HG03342 (cell line): ENCODE measurements at regions not wholly inside any gene's neighbourhood (a gene's known extent, or its start where the extent isn't known, plus 50 kb on each side); places are given as distances from the start of the nearest gene placed in this dataset.

Source experiments
- ATAC-seq: cut with Tn5 transposase; IDR thresholded peaks from one replicate; pipeline ENCODE4 v1.9.1; 2021; ENCODE audit warnings: mild to moderate bottlenecking, moderate library complexity; ENCODE audit not compliant: unreplicated experiment

- ATAC-seq = no peak
Observed at GRCh38 chr12:75908961-75909605, 122.5 kb downstream of the PHLDA1 start.

DNA sequence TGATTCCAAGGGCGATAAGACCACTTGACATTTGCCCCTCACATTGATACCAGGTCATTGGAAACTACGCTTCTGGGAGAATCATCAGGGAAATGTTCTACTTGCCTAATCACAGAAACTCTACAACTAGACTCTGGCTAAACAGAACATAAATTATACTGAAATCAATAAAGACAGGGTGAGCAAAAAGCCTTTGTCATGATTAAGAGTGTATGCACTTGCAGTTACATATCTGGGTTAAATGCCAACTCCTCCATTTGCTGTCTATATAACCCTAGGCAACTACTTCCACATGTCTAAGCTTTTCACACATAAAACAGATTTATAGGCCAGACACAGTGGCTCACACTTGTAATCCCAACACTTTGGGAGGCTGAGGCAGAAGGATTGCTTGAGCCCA, 125.7 kb downstream of the PHLDA1 start:
- no peak for ATAC-seq

DNA sequence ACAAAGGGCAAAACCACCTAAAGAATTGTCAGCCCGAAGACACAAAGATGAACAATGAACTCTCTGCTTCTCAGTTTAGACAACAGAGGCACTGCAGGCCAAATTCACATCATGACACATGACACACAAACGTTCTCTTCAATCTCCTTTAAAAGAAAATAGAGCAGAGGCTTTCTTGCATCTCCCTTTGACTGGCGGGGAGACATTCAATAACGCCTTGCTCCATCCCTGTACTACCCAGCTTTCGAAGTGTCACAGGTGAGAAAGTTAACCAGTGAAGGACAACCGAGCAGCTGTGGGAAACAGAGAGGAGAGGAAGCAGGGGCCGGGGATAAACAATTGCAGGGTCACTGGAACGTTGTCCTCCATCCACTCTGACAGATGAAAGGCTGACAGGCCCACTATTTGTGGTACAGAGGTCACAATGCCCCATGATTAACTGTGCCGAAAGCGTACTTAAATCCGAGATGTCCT, 130.8 kb downstream of the PHLDA1 start:
- ATAC-seq = no peak

DNA sequence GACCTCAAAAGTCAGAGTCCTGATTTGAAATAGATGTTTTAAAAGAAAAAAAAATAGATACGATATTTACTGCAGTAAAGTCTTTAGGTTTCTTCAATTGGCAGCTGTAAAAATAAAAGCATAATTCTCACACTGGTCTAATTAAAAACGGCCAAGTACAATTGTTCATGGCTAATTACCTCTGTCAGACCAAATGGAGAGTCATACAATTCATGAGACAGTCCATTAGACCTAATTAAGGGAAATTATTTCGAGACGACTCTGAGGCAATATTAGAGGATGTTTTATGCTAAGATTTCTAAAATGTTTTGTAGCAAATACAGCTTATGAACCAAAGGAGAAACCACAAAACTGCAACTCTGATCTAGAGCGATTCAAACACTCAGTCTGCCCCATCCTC, 131.3 kb downstream of the PHLDA1 start:
- no peak for ATAC-seq

DNA sequence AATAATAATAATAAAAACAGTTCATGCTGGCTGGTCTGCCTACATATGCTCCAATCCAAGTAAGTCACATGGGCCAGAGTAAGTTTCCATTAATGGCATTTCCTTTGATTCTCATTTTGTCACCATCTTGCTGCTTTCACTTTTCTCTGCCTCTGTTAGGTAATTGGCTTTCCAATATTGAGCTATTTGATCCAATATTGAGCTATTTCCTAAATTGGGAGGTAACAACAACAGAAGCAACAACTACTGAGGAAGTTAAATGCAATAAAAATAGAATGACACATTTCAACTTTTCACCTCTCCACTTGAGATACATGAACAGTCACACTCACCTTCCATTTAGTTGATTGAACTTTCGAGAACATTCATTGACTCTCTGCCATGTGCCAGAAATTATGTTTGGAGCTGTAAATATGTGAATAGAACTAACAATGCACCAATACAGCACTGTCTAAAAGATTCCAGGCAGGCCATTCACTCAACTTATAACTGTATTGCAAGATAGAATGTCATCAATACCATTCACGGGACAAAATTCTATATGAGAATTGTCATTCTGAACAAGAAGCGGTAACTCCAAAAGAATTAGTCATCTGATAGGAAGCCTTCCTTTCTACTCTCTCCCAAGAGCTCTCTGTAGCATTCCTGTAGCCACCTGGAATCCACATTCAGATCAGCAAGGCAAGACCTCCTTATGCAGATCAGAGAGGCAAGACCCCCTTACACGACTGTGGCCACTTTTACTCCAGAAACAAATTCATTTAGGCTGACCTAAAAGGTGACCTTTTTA, 136.4 kb downstream of the PHLDA1 start:
- ATAC-seq = no peak

DNA sequence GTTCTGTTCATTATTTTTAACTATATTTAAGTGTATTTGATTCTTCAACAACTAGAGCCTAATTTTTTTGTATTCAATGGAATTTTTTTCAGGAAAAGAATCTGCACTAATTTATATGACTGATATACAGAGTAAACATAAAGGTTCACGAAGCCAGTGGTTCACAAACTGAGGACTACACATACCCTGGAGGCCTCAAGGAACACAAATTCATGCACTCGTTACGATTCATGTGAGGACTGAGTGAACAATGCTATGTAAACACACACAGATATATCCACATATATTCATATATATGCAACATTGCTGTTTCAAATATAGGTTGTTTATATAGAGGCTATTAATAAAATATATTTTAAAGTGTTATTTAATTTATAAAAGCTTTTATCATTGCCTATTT, 137.8 kb downstream of the PHLDA1 start:
- no peak for ATAC-seq

DNA sequence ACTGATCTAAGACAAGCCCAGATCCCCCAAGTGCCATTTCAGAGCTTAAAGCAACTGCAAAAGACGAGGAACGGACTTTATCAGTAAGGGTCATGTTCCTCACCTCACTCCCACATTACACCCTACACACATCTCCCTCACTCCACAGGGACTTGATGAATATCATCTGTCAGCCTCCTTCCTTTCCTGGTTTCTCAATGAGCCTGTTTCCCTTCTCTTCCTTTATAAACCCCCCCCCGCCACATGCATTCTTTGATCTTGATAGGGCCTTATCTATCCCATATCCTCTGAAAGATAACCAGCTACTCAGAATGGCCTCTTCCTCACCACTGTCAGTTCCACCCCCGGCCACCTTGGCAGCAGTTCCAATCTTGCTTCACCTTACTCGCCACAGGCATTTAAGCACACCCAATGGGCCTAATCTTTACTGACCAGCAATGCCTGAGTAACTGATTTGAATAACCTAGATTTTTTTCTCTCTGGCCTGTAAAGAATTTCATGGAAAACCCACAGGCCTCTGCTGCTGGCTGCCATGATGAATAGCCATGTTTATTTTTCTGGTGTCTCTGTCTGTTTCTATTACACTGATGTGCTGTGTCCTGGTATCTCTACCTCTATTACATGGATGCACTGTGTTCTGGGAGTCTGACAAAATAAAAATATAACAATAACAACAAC, 138.7 kb downstream of the PHLDA1 start:
- no peak for ATAC-seq

DNA sequence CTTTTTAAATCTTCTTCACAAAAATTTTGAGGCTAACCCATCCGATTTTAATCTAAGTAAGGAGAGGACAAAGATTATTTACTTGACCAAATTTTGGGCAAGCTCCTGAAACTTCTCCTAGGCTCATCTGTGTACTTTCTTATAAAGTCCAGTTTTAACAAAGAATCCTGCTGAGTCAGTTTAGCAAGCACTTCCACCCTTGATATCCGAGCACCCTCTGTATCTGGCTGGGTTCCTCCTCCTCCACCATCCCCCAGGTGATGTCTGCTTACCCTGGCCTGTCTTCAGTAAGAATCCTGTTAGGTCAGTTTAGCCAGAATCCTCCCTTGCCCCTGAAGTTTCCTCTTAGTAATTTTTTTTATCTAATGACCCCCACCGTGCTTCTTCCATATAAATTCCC, 140.5 kb downstream of the PHLDA1 start:
- no peak for ATAC-seq

GRCh38 chr12:75890660-75891059, 140.9 kb downstream of the PHLDA1 start:
- no peak for ATAC-seq

GRCh38 chr12:75890141-75890540, 141.4 kb downstream of the PHLDA1 start:
- no peak for ATAC-seq

GRCh38 chr12:75888874-75889613, 142.5 kb downstream of the PHLDA1 start:
- ATAC-seq = no peak

DNA sequence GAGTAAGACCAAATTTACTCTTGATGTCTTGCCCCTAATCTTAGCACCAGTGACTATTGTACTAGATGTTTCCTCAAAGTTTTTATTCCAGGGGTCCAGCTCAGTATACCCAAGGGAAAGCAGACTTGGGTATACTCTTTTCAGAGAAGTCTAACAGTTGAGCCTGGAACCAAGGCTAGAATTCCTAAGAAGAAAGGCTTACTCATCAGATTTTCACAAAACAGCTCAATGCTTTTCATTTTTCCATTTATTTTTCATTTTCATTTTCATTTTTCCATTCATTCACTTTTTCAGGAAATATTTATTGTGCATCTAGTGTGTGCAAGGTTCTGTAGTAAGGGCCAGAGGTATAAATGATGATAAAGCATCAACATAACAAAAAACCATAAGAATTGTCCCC, 143.2 kb downstream of the PHLDA1 start:
- no peak for ATAC-seq

DNA sequence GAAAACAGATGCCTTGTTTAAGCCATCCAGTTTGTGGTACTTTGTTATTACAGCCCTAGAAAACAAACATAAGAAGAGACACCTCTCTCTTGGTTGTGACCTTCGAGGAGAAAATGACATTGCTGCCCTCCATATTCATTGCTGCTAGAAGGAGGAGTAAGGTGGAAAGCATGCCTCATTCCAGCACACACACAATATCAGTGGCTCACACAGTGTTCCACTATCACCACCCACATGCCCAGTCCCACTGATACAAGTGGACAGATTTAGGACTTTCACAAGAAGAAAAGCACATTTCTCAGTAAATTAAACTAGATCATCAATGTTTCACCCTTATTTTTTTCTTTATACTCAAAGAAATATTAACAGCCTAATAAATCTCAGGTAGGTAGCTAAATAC, 143.6 kb downstream of the PHLDA1 start:
- ATAC-seq = no peak

DNA sequence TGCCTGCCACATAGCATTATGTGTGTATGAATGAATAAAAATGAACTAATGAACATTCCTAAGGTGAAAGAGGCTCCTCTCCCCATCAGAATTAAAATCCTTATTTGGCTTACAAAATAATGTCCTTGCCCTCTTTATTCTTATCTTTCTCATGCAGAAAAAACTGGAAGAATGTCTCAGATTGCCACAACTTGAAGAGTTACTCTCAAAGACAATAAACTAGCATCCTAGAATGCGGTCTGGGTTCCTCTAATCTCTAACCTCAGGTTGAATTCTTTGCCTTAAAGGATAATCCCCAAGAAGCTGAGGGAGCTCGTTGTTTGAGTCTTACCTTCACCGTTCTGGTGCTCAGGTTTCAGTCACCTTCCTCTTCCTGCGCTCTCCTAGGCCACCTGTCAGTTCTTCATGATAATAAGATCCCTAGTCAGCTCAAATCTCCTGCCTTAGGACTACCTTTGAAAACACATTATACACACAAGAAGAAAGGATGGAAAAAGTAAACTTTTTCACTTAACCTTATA, 147.1 kb downstream of the PHLDA1 start:
- ATAC-seq = no peak

- no peak for ATAC-seq
Observed at GRCh38 chr12:75883241-75883640, 148.3 kb downstream of the PHLDA1 start.

DNA sequence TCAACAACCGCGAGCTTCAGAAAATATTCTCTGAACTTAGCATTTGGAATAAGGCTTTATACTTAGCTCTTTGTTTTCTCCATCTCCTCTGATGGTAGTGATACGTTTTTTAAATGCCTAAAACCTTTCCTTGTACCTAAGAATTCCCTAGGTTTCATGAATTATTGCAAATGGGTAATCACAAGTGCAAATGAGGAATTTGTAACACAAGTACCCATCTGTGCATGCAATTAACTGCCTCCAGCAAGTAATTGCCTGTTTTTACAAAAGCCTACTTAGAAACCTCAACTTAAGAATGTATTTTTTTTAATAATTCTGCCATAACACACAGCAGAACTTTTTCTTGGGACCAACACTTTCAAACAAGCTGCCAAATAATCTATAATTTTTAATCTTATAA, 149.2 kb downstream of the PHLDA1 start:
- ATAC-seq = no peak

- no peak for ATAC-seq
Observed at GRCh38 chr12:75881920-75882319, 149.7 kb downstream of the PHLDA1 start.

DNA sequence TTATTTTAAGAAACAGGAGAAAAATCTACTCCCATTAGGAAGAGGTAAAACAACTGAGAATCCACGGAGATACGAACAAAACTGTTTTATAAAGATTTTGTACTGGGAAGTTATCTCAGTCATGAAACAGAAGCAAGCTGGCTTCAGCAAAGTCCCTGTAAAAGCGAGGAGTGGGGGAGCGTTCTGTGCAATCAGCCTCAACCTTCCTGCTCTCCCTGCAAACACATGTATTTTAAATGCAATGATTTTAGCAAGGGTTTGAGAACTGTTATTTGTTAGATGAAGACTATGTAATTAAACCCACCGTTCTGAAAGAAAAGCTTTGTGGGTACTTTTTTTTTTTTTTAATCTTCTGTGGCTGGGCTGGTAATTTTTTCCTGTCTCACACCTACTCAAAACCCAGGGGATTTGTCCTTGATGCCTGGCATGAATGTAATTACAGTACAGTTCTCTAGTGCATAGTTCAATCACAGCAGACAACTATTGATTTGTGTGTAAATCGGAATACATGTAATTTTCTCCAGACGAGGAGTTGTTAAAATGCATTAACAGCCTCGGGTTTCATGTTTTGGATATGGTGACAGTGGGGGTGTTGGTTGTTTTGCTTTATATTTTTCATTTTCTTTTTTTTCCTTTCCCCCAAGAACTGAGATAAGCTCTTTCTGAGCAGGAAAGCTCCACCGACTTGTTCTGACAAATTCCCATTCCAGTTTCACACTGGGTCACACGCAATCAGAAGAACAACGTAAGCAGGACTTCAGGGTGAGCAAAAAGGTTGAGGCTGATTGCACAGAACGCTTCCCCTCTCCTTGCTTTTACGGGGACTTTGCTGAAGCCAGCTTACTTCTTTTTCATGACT, 153.6 kb downstream of the PHLDA1 start:
- no peak for ATAC-seq

- ATAC-seq = no peak
Observed at GRCh38 chr12:75876832-75877762, 154.5 kb downstream of the PHLDA1 start.
